HepG2 (cell line): ENCODE measurements at regions not wholly inside any gene's neighbourhood (a gene's known extent, or its start where the extent isn't known, plus 50 kb on each side); places are given as distances from the start of the nearest gene placed in this dataset.

Experiments
- ATAC-seq: fragments of 200-7000 bp; cut with Tn5 transposase; 3 replicates; pipeline ENCODE4 v1.9.1; 2020; ENCODE audit warnings: mild to moderate bottlenecking, moderate library complexity
- BruUV-seq: library from RNA; stranded (reverse); fragments of 400-500 nt; replicated peaks from 2 replicates; lab custom pipeline; 2021; lab: Mats Ljungman, UMichigan
- CTCF ChIA-PET: fragments of 300-600 bp; formaldehyde crosslinking; extraction: SDS; loops from one replicate; lab custom pipeline; 2021; ENCODE audit warnings: low total read pairs, inconsistent platforms, low intra/inter-chr PET ratio; lab: Yijun Ruan, JAX
- POLR2A ChIA-PET: fragments of 350-600 bp; sonication (Branson Sonifier 250); formaldehyde crosslinking; loops from one replicate; lab custom pipeline; 2020; ENCODE audit warnings: antibody characterized with exemption, inconsistent platforms; lab: Yijun Ruan, JAX
- DNase-seq: peaks from one replicate; pipeline ENCODE4 v3.0.0-alpha.2; 2015; ENCODE audit warnings: low spot score
- FAIRE-seq: peaks from 3 replicates; lab custom pipeline; 2011; peaks lifted over from hg19 to GRCh38; lab: Jason Lieb, UNC
- H2AFZ ChIP-seq: one replicate; pipeline ENCODE4 v1.6.1; 2011; ENCODE audit warnings: low read length, inconsistent platforms
- H3K27ac ChIP-seq: fragments of 300-600 bp; 3 replicates; pipeline ENCODE4 v1.8.0; 2011; ENCODE audit warnings: mixed run types, mild to moderate bottlenecking, mixed read lengths, low read length, inconsistent platforms; ENCODE audit not compliant: insufficient read depth; ENCODE audit errors: extremely low read length
- H3K27me3 ChIP-seq, 2 experiments: fragments of 200-600 bp in 1 of 2; 2 replicates in 1 of 2; 3 replicates in 1 of 2; pipeline versions ENCODE4 v1.6.0 to v1.8.0; 2011; ENCODE audit warnings: low read length in 2 of 2, mild to moderate bottlenecking in 2 of 2, moderate library complexity in 2 of 2, inconsistent platforms in 1 of 2; ENCODE audit not compliant: insufficient read depth in 2 of 2, control insufficient read depth in 1 of 2
- H3K36me3 ChIP-seq, 2 experiments: fragments of 200-600 bp in 1 of 2; replicated peaks in 1 of 2; 2 replicates in 1 of 2; 3 replicates in 1 of 2; pipeline versions ENCODE4 v1.5.1 to v1.8.0; 2011; ENCODE audit warnings: low read length in 2 of 2, inconsistent platforms in 1 of 2; ENCODE audit not compliant: insufficient read depth in 2 of 2, control insufficient read depth in 1 of 2
- H3K4me1 ChIP-seq: 2 replicates; pipeline ENCODE4 v1.5.1; 2012; ENCODE audit warnings: low read length, inconsistent platforms; ENCODE audit not compliant: insufficient read depth
- H3K4me2 ChIP-seq: 2 replicates; pipeline ENCODE4 v1.6.0; 2011; ENCODE audit warnings: low read depth, low read length, inconsistent platforms
- H3K4me3 ChIP-seq, 3 experiments: fragments of 200-600 bp in 1 of 3; sonication (generic), shearing (Covaris generic) in 1 of 3; replicated peaks in 1 of 3; 2 replicates each; pipeline ENCODE4 v1.5.1; 2011 to 2016; ENCODE audit warnings: low read length in 3 of 3, inconsistent platforms in 2 of 3, low read depth in 2 of 3, mild to moderate bottlenecking in 2 of 3, control low read depth in 1 of 3, mixed read lengths in 1 of 3; ENCODE audit not compliant: insufficient read depth in 1 of 3
- H3K79me2 ChIP-seq: one replicate; pipeline ENCODE4 v1.6.1; 2011; ENCODE audit warnings: low read length, inconsistent platforms; ENCODE audit not compliant: insufficient read depth
- H3K9ac ChIP-seq: 2 replicates; pipeline ENCODE4 v1.6.0; 2011; ENCODE audit warnings: mild to moderate bottlenecking, low read depth, low read length, inconsistent platforms; ENCODE audit not compliant: insufficient read depth
- H3K9me3 ChIP-seq: 2 replicates; pipeline ENCODE4 v1.5.1; 2012; ENCODE audit warnings: mild to moderate bottlenecking, low read length
- H4K20me1 ChIP-seq: 2 replicates; pipeline ENCODE4 v1.6.0; 2011; ENCODE audit warnings: inconsistent platforms, mild to moderate bottlenecking, low read length, moderate library complexity; ENCODE audit not compliant: insufficient read depth
- ELF1 ChIP-seq: sonication (generic); formaldehyde crosslinking; IDR thresholded peaks from 2 replicates; pipeline ENCODE4 v1.4.0; 2020; ENCODE audit warnings: missing genetic modification reagents
- ETV5 ChIP-seq: IDR thresholded peaks from 2 replicates; pipeline ENCODE4 v1.6.1; 2018; ENCODE audit warnings: missing biosample characterization, missing genetic modification reagents, inconsistent platforms, borderline replicate concordance
- MXD4 ChIP-seq: IDR thresholded peaks from 2 replicates; pipeline ENCODE4 v1.6.1; 2016; ENCODE audit warnings: mild to moderate bottlenecking, missing biosample characterization, missing genetic modification reagents
- SAP130 ChIP-seq: IDR thresholded peaks from 2 replicates; pipeline ENCODE4 v1.6.1; 2016; ENCODE audit warnings: low read depth
- SMYD3 ChIP-seq: sonication (generic); formaldehyde crosslinking; IDR thresholded peaks from 2 replicates; pipeline ENCODE4 v1.8.1; 2023; ENCODE audit warnings: mild to moderate bottlenecking, missing genetic modification reagents
- ZBTB1 ChIP-seq: sonication (generic); formaldehyde crosslinking; IDR thresholded peaks from 2 replicates; pipeline ENCODE4 v1.4.0; 2020; ENCODE audit warnings: missing genetic modification reagents, borderline replicate concordance
- ZBTB21 ChIP-seq: sonication (generic); formaldehyde crosslinking; IDR thresholded peaks from 2 replicates; pipeline ENCODE4 v1.4.0; 2020; ENCODE audit warnings: missing genetic modification reagents
- ZMYM4 ChIP-seq: sonication (generic); formaldehyde crosslinking; IDR thresholded peaks from 2 replicates; pipeline ENCODE4 v1.8.1; 2023; ENCODE audit warnings: mild to moderate bottlenecking, missing genetic modification reagents
- ZNF367 ChIP-seq: sonication (generic); formaldehyde crosslinking; IDR thresholded peaks from 2 replicates; pipeline ENCODE4 v1.4.0; 2020; ENCODE audit warnings: missing genetic modification reagents, borderline replicate concordance
- WGBS: methylation state at CpG from one replicate; pipeline ENCODE4 v1.1.6; 2017; ENCODE audit warnings: low lambda C conversion rate; 5-methylcytosine and 5-hydroxymethylcytosine counted together
- in situ Hi-C: cut with HindIII; loops from 2 replicates; pipeline ENCODE4 v1.10.0; 2017; ENCODE audit warnings: low pct_unique_long_range_greater_than_20kb; ENCODE audit not compliant: extremely low pct_ligation_motif_present
- intact Hi-C: fragments of 100-400 bp; cut with micrococcal nuclease; formaldehyde crosslinking; loops from one replicate; pipeline ENCODE4 v1.10.0; 2022; ENCODE audit not compliant: unreplicated experiment
- TF ChIP-seq, protein P1 (sequence below): sonication (generic); formaldehyde crosslinking; IDR thresholded peaks from 2 replicates; pipeline ENCODE4 v1.4.0; 2020; ENCODE audit warnings: mild to moderate bottlenecking, missing genetic modification reagents
- TF ChIP-seq, protein P2 (sequence below): sonication (generic); formaldehyde crosslinking; IDR thresholded peaks from 2 replicates; pipeline ENCODE4 v1.4.0; 2020; ENCODE audit warnings: missing genetic modification reagents

DNA sequence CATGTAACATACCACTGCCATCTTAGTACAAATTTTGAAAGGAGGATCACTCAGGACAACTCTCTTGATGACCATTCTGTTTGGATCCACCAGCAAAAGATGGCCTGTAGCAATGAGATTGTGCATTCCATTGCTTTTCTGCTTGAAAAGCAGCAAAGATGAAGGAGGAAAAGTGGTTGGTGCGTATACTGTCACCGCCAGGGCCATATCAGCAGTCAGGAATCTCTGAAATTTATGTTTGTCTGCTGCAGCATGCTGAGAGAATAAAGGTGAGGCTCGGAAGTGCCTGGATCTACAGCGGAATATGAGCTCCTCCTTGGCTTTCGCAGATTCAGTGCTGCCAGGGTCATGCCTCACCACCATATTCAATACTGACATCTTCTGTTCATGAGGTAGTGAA is 144.4 kb downstream of the GPBP1 start:
- in situ Hi-C loops = no loop called here
- CTCF ChIA-PET = no interaction called here
- POLR2A ChIA-PET = no interaction called here

DNA sequence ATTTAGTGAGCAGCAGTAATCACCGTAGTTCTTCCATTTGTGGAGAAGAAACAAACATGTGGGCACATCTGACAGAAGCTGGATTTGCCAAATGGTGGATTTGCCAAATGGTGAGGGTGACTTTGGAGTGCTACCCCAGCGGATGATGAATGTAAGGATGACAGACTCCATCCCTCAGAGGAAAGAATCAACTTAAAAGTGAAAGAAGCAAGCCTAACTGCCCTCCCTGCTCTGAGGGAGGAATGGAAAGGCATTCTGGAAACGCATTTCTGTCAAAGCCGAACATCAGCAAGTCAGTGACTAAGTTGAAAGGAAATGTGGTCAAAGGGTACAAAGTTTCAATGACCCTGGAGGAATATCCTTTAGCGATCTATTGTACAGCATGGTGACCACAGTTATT is 143.5 kb downstream of the GPBP1 start:
- H3K79me2 ChIP-seq = no peaks in the 10 kb centered on the region
- no peak overlapping the region for H3K4me2 ChIP-seq
- H3K9me3 ChIP-seq = no peaks in the 10 kb centered on the region
- H3K4me3 ChIP-seq = no peak overlapping the region
- no peak overlapping the region for H3K27ac ChIP-seq
- no peak for DNase-seq
- peaks cover 5% of the 10 kb centered on the region for H3K4me1 ChIP-seq
- in situ Hi-C loops = no loop called here
- no peak overlapping the region for H2AFZ ChIP-seq
- CTCF ChIA-PET = no interaction called here
- TF ChIP-seq ELF1 (CRISPR knock-in tag) (no peak), ZNF367 (CRISPR knock-in tag) (no peak), MXD4 (CRISPR knock-in tag) (no peak), ZBTB21 (no peak), ZBTB1 (CRISPR knock-in tag) (no peak), SAP130 (CRISPR knock-in tag) (no peak)
- TF ChIP-seq, protein P1, sequence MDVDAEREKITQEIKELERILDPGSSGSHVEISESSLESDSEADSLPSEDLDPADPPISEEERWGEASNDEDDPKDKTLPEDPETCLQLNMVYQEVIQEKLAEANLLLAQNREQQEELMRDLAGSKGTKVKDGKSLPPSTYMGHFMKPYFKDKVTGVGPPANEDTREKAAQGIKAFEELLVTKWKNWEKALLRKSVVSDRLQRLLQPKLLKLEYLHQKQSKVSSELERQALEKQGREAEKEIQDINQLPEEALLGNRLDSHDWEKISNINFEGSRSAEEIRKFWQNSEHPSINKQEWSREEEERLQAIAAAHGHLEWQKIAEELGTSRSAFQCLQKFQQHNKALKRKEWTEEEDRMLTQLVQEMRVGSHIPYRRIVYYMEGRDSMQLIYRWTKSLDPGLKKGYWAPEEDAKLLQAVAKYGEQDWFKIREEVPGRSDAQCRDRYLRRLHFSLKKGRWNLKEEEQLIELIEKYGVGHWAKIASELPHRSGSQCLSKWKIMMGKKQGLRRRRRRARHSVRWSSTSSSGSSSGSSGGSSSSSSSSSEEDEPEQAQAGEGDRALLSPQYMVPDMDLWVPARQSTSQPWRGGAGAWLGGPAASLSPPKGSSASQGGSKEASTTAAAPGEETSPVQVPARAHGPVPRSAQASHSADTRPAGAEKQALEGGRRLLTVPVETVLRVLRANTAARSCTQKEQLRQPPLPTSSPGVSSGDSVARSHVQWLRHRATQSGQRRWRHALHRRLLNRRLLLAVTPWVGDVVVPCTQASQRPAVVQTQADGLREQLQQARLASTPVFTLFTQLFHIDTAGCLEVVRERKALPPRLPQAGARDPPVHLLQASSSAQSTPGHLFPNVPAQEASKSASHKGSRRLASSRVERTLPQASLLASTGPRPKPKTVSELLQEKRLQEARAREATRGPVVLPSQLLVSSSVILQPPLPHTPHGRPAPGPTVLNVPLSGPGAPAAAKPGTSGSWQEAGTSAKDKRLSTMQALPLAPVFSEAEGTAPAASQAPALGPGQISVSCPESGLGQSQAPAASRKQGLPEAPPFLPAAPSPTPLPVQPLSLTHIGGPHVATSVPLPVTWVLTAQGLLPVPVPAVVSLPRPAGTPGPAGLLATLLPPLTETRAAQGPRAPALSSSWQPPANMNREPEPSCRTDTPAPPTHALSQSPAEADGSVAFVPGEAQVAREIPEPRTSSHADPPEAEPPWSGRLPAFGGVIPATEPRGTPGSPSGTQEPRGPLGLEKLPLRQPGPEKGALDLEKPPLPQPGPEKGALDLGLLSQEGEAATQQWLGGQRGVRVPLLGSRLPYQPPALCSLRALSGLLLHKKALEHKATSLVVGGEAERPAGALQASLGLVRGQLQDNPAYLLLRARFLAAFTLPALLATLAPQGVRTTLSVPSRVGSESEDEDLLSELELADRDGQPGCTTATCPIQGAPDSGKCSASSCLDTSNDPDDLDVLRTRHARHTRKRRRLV = no peak
- no peaks in the 10 kb centered on the region for H4K20me1 ChIP-seq
- FAIRE-seq = no peak
- no peak for ATAC-seq
- H3K27me3 ChIP-seq = peaks cover 3 to 17% of the 10 kb centered on the region in 2 experiments; a peak in 3 of 5 replicates
- 34% methylated on average over 5 of the region's 5 CpGs for WGBS
- H3K36me3 ChIP-seq = no peaks in the 10 kb centered on the region
- POLR2A ChIA-PET = no interaction called here
- intact Hi-C loops = no loop called here
- no TSS peak for BruUV-seq
- no peak overlapping the region for H3K9ac ChIP-seq

More for the DNA sequence above, 144.4 kb downstream of the GPBP1 start:
- Histone ChIP-seq H3K36me3 (no peaks in the 10 kb centered on the region), H3K4me2 (no peak overlapping the region), H3K9me3 (no peaks in the 10 kb centered on the region), H3K9ac (no peak overlapping the region), H3K79me2 (no peaks in the 10 kb centered on the region), H3K4me1 (no peaks in the 10 kb centered on the region), H2AFZ (no peak overlapping the region), H3K27me3 (peaks cover 3 to 19% of the 10 kb centered on the region in 2 experiments; a peak in 3 of 5 replicates), H3K4me3 (no peak overlapping the region), H3K27ac (no peak overlapping the region), H4K20me1 (no peaks in the 10 kb centered on the region)
- TF ChIP-seq ETV5 = no peak
- TF ChIP-seq ZMYM4 = no peak
- TF ChIP-seq, protein P2, sequence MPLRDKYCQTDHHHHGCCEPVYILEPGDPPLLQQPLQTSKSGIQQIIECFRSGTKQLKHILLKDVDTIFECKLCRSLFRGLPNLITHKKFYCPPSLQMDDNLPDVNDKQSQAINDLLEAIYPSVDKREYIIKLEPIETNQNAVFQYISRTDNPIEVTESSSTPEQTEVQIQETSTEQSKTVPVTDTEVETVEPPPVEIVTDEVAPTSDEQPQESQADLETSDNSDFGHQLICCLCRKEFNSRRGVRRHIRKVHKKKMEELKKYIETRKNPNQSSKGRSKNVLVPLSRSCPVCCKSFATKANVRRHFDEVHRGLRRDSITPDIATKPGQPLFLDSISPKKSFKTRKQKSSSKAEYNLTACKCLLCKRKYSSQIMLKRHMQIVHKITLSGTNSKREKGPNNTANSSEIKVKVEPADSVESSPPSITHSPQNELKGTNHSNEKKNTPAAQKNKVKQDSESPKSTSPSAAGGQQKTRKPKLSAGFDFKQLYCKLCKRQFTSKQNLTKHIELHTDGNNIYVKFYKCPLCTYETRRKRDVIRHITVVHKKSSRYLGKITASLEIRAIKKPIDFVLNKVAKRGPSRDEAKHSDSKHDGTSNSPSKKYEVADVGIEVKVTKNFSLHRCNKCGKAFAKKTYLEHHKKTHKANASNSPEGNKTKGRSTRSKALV (CRISPR knock-in tag) = no peak
- TF ChIP-seq SMYD3 = no peak
- 28% methylated on average over 5 of the region's 5 CpGs for WGBS
- BruUV-seq = no TSS peak
- no peak for FAIRE-seq
- ATAC-seq = no peak
- no peak for DNase-seq
- intact Hi-C loops = no loop called here
